ENCODE measurements at regions not wholly inside any gene's neighbourhood (a gene's known extent, or its start where the extent isn't known, plus 50 kb on each side); places are given as distances from the start of the nearest gene placed in this dataset.

DNA sequence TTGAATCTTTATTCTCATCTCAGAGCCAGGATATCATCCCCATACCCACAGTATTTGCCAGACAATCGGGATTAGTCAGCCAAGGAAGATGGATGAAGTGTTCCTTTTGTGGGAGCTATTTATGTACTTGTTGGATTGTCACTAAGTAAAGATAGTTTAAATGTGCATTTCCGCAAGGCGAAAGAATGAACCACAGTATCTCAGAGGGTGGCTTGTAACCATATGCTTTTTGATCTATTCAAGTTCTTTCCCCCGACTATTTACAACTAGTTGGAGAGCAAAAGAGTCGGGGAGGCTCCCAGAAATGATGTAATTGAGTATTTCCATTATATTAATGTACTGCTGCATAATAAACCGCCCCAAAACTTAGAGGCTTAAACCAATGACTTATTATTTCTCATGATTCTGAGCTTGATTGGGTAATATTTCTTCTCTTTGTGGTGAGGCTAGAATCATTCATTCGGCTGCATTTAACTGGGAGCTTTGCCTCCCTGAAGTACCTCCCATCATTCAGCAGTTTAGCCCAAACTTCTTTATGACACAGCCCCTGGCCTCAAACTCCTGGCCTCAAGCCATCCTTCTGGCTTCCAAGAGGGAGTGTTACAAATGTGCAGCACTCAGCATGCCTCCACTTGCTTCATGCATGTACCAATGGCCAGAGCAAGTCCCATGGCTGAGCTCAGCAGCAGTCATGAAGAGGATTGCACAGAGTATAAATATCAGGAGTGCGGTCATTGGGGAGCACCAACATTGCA is 423.7 kb downstream of the METTL4 start:
- TF ChIP-seq, protein P1, sequence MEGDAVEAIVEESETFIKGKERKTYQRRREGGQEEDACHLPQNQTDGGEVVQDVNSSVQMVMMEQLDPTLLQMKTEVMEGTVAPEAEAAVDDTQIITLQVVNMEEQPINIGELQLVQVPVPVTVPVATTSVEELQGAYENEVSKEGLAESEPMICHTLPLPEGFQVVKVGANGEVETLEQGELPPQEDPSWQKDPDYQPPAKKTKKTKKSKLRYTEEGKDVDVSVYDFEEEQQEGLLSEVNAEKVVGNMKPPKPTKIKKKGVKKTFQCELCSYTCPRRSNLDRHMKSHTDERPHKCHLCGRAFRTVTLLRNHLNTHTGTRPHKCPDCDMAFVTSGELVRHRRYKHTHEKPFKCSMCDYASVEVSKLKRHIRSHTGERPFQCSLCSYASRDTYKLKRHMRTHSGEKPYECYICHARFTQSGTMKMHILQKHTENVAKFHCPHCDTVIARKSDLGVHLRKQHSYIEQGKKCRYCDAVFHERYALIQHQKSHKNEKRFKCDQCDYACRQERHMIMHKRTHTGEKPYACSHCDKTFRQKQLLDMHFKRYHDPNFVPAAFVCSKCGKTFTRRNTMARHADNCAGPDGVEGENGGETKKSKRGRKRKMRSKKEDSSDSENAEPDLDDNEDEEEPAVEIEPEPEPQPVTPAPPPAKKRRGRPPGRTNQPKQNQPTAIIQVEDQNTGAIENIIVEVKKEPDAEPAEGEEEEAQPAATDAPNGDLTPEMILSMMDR (IDR thresholded peaks at IDR 0.05; ENCODE audit: insufficient read depth, low read depth, low read length): no peak
- TF ChIP-seq EZH2 (IDR thresholded peaks at IDR 0.05; ENCODE audit: insufficient read depth, low read length): no peak

Data from astrocyte (in vitro differentiated cells and primary cell).